HG03039 (cell line): ENCODE measurements at regions not wholly inside any gene's neighbourhood (a gene's known extent, or its start where the extent isn't known, plus 50 kb on each side); places are given as distances from the start of the nearest gene placed in this dataset.
"Not testable (repeated sequence)": the region's sequence is repeated elsewhere in the genome, so short reads cannot be mapped to it uniquely, and the experiment has no call there.

ENCODE experiments used
- ATAC-seq: cut with Tn5 transposase; IDR thresholded peaks from one replicate; pipeline ENCODE4 v1.9.1; 2021; ENCODE audit warnings: mild to moderate bottlenecking, moderate library complexity; ENCODE audit not compliant: unreplicated experiment

DNA sequence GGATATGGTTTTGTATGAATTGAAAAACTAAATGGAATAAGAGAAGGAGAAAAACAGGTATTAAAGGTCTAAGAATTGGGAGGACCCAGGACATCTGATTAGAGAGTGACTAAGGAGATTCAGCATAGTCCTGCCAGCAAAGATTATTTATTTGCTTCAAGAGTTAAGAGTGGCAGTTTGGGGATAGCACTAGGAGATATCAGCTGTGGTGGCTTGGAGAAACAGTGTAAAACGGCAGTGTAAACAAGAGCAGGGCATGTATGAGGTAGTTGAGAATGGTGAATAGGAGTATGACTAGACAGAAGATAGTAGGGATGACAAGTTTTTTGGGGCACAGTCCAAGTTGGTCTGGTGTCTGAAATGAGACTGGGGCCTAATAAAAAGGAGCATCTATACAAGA, 730.3 kb downstream of the TRHDE start:
- not testable (repeated sequence) for ATAC-seq

DNA sequence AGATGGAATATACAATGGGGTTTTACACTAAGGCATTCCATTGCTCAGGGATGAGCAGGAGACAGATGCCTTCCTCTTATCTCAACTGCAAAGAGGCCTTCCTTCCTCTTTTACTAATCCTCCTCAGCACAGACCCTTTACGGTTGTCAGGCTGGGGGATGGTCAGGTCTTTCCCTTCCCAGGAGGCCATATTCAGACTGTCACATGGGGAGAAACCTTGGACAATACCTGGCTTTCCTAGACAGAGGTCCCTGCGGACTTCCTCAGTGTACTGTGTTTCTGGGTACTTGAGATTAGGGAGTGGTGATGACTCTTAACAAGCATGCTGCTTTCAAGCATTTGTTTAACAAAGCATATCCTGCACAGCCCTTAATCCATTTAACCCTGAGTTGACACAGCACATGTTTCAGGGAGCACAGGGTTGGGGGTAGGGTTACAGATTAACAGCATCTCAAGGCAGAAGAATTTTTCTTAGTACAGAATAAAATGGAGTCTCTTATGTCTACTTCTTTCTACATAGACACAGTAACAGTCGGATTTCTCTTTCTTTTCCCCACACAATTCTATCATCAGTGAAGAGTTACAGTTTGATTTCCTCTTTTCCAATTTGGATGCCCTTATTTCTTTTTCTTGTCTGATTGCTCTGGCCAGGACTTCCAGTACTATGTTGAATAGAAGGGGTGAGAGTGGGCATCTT, 737.1 kb downstream of the TRHDE start:
- ATAC-seq, result not testable (repeated sequence)

DNA sequence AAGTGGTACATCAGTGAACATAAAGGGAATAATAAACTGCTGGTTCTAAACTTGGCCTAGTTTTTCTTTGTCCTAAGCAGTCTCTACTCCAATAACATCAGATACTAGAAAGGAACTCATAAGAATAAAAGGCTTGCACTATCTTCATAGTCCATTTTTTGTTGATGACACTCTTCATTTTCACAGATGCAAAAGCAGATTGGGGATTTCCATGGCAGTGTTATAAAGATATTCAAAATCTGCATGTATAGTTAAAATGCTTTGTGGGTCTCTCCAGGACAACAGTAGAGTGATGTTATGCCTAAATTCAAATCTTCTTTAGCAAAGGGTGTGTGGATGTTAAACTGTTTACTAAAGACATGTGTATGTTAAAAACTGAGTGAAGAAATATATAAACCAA, 745.8 kb downstream of the TRHDE start:
- ATAC-seq, result no peak

DNA sequence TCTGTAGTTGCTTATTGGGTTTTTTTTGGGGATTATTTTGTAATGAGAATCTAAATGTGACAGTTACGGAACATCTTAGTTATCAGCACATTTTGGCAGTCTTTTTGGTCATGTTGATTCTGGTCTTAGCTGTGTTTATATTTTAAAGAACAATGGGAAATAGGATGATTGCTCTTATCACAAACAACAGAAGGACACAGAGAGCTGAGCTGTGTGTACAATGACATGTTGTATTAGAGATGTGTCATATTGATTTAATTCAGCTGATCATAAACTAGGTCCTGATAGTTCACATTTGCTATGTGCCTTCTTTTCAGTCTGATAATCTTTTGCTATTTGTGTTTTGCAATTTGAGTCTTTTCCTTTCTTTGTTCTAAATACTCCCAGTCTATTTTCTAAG, 781.7 kb downstream of the TRHDE start:
- ATAC-seq, result no peak

DNA sequence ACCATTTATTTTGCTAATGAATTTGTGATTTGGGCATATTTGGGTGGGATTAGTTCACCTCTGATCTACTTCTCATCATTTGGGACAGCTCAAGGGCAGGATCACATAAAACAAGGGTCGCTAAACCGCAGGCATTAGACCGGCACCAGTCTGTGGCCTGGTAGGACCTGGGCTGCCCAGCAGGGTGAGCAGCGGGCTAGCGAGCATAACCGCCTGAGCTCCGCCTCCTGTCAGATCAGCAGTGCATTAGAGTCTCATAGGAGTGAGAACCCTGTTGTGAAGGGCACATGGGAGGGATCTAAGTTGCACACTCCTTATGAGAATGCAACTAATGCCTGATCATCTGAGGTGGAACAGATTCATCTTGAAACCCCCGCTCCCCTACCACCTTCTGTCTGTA, 785.3 kb downstream of the TRHDE start:
- no peak for ATAC-seq

DNA sequence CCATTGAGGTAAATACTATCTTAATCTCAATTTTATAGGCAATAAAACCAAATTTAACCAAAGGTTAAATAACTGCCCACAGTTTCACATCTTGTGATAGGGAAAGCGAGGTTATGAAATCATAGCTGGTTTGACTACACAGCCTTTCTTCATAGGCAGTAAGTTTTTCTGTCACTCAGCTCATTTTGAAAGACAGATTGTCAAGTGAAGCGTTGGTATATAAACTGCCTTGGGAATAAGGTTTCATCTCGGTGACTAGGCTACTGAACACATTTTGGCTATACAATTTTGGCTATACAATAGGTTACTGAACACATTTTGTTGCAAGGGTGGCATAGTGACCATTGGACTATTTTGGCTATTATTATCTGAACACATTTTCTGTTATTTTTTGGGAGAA, 793.7 kb downstream of the TRHDE start:
- no peak for ATAC-seq

DNA sequence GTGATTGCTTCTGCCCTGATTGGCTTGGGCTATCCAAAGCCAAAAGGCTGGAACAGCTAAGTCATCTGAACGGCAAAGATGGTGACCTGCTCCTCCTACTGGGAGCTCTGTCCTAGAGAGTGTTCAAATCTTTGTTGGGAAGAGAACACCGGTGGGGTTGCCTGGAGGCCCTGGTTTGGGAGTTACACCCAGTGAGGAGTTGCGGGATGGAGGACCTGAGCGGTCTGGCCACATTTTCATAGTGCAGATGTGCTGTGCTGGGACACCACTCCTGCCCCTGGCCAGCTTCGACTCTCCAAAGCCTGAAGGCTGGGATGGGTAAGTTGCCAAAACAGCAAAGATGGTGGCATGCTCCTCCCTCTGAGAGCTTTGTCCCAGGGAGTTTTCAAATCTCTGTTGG, 795.4 kb downstream of the TRHDE start:
- ATAC-seq, result no peak

DNA sequence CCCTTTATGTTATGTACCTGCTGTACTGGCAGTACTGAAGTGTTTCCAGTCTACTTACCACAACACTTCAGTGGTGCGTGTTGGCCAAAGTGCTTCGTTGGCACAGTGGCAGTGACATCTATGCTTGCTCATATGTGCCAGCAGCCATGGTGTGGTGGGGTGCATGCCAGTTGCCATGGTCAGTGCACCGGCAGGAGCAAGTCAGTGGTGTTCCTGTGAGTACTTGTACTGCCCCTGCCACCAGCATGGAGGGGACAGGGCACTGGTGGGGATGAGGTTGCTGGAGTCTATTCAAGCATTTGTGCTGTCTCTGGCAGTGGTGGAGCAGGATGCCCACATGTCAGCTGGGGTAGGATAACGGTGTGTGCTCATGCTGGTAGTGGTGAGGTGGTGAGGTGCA, 800.0 kb downstream of the TRHDE start:
- no peak for ATAC-seq

DNA sequence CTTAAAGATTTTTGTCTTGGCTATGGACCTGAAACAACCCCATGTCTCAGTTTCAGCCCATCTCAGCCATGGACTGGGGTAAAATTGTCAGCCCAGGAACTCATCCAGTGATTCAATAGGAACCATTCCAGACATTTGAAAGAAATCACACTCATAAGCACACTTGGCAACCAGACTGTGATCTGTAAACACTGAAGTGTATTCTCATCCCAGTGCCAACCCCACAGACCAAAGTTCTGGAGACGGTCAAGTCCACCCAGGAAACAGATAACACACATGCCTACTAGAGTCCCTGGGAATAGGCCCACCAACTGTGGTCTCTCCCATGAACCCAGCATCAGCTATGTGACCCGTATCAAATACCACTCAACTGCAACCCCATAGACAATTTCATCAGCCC, 804.6 kb downstream of the TRHDE start:
- no peak for ATAC-seq

DNA sequence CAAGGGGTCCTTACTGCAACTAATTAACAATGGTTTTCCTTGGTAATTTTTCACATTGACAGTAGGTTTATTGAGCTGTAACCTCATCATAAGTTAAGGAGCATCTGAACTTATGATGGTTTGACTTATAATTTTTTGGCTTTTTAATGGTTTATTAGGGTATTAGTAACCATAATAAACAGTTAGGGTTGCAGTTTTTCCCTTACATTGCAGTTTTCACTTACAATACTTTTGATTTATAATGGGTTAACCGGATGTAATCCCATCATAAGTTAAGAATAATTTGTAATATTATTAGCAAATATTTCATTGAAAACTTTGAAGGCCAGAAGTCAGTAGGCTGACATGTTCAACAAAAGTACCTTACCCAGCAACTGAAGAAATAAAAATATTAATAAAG, 811.6 kb downstream of the TRHDE start:
- ATAC-seq, result no peak

DNA sequence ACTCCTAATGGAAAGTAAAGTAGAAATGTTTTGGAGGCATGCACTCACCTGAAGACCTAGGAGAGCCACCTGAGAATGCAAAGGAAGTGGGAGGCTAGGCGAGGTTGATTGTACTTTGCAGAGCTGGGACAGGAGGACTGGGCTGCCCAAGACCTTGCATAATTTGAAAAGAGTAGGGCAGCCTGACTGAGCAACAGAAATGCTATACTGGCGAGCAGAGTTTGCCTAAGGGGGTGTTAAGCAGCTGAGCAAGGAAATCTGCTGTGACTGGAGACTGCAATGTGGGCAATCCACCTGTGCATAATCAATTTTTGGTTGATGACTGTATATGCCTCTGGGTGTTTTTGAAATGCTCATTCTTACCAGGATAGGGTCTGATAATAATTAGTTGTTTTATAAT, 834.1 kb downstream of the TRHDE start:
- ATAC-seq, result no peak

DNA sequence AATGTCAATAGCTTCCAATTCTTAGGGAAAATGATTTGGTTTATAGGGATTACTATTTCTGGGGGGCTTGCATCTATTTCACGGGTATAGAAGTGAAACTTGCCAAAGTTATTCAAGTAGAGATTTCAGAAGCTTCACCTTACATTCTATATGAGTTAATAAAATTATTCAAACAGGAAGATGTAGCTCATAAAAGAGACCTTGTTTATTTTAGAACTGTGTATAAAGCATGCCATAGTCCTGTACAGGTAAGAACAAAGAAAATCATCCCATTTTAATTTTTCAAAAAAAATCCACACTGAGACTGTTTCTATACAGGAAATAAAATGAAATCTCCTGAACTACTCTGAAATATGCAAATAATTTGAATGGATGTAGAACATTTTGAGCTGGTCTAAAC, 834.7 kb downstream of the TRHDE start:
- ATAC-seq, result no peak

DNA sequence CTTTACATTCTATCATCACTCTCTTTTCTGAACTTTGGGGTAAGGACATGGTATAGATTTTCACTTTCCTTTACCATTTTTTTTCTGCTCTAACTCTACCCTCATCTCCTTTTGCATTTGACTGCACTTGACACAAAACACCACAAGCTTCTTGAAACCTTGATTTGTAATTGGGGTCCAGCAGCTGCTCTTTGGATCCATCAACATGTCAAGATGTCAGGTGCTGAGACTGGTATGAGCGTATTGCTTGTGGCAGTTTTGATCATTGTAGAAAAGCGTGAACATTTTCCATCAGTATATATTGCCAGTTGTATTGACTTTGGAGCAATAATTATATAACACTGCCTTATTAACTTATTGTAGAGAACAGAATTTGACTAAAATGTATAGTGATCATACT, 838.6 kb downstream of the TRHDE start:
- ATAC-seq, result no peak

DNA sequence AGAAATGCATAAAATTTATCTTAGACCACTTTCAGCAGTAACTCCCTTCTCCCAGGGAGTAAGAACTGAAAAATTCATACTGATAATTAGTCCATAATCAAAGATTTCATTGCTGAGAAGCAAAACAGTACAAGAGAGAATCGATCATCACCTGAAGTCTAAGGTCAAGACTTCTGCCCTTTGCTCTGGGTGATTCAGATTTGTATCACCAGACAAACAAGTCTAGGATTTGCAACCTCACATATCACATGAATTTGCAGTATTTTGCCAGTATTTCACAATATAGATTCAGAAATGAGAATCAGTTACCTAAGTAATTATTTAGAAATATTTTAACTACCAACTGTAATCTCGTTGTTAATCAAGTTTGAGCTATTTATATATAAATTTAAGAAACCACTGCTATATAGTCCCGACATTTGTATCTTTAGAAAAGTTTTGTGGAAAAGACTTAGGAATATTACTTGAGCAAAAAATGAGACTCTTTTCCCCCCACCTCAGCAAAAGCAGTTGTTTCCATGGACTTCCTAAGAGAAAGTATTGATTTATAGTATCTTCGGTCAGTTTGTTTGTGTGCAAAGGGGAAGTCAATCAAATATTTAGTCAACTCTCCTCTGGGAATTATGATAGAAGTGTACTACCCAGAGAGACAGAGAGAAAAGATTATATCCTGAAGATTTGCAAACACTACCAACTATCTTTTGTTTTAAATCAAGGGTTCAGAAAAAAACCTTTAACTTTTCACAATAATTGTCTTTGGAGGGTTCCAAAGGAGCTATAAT, 840.1 kb downstream of the TRHDE start:
- no peak for ATAC-seq

DNA sequence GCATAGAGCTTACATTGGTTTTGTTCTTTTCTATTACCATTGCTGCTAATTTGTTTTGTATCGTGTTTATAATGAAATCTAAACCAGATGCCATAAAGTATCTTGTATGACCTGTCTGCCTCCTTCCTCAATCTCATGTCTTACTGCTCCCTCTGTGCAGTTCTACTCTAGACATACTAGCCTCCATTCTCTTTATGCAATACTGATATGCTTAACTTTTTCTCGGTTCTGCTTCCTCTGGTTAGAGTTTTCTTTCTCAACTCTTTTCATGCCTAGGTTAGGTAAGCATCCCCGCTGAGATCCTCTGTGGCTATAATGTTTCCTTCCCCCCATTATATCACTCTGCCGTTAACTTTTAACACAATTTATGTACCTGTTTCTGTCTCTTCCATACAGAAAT, 852.3 kb downstream of the TRHDE start:
- ATAC-seq, result no peak

DNA sequence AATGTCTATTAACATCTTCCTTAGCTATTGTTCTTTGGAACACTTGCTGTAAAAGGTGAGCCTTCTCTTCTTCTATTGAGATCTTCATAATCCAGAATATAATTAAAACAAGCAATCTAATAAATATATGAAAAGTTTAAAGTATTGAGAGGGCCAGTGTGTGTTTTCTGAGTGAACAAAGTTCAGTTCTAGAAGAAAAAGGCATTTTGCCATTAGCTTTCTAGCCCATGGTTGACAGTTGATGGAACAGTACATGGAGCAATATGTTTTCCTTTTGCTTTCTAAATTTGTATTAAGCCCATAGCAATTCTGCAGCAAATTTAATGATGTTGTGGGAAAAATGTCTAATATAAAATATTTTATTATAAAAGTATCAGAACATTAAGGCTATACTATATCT, 853.0 kb downstream of the TRHDE start:
- ATAC-seq, result no peak

DNA sequence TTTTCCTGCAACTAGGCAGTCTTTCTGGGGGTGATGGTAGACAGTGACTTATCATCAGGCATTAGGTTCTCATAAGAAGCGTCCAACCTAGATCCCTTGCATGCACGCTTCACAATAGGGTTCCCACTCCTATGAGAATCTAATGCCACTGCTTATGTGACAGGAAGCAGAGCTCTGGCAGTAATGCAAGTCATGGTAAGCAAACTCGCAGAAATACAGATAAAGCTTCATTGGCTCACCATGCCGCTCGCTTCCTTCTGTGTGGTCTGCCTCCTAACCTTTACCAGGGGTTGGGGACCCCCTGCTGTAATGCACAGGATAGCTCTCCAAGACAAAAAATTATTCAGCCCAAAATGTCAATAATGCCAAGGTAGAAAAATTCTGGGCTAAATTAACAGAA, 864.2 kb downstream of the TRHDE start:
- no peak for ATAC-seq

DNA sequence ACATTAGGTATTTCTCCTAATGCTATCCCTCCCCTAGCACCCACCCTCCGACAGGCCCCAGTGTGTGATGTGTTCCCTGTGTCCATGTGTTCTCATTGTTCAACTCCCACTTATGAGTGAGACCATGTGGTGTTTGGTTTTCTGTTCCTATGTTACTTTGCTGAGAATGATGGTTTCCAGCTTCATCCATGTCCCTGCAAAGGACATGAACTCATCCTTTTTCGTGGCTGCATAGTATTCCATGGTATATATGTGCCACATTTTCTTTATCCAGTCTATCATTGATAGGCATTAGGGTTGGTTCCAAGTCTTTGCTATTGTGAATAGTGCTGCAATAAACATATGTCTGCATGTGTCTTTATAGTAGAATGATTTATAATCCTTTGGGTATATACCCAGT, 867.5 kb downstream of the TRHDE start:
- ATAC-seq, result not testable (repeated sequence)

DNA sequence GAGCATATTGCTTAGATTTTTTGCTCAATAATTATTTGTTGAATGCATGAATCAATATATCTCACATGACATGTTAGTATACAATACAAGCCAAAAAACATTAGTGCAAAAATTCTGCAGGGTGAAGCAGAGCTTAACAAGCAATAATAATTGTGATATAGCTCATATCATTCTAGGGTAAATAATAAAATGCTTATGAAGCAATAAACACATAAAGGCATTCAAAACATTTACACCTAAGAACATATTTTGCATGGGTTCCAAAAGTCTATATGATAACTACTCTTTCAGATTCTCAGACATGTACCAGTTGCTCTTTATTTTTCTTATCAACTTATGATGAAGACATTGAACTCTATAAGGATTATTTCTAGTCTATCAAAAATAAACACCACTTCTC, 886.2 kb downstream of the TRHDE start:
- no peak for ATAC-seq

DNA sequence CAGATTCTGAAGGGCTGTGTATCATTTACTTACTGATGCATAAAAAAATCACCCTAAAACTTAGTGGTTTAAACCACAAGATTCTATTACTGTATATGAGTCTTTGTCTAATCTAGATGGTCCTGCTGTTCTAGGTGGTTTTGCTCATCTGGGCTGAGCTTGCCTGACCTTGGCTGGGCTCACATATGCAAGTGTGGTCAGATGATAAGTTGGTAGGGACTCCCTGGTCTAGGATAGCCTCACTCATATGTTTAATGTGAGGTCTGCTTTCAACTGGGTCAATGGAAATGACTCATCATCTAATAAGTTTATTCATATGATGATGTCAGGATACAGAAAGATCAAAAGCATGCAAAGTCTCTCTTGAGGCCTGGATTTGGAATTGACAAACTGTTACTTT, 887.8 kb downstream of the TRHDE start:
- ATAC-seq, result no peak

DNA sequence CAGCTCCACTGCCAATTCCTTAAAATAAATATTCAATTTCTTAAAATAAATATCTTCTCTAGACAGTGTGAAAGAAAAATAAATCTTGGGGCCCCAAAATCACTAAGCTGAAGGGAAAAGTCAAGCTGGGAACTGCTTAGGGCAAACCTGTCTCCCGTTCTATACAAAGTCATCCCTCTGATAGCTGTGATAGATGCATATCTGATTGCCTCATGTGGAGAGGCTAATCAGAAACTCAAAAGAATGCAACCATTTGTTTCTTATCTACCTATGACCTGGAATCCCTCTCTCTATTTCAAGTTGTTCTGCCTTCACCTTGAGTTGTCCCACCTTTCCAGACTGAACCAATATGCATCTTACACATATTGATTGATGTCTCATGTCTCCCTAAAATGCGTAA, 889.8 kb downstream of the TRHDE start:
- no peak for ATAC-seq

DNA sequence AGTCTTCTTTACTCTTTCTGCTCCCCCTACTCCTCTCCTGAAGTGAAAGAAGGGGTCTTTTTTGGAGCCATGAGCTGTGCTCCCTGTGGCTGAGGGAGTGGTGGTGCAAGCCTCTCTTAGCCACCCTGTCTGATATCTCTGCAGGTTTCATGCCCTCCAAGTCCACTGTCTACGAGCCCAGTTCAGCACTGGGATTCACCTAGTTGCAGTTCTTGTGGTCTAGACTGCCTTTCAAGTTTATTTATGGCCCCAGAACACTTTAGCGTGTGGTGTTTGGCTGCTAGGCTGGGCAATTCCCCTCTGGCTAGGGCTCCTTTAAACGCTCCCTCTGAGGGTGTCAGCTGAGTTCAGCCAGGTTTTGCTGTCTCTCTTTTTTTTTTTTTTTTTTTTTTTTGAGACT, 908.6 kb downstream of the TRHDE start:
- no peak for ATAC-seq

DNA sequence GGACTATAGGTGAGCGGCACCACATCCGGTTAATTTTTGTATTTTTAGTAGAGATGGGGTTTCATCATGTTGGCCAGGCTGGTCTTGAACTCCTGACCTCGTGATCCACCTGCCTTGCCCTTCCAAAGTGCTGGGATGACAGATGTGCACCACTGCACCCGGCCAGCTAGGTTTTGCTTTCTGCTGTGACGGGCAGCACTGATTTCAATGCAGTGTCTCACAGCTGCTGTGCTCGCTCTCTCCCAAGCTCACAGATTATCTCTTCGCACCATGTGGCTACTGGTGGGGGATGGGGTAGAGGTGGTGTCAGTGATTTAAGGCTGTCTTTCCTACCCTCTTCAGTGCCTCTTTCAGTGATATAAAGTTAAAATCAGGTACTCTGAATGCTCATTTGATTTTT, 909.1 kb downstream of the TRHDE start:
- ATAC-seq, result no peak
